K562 (cell line): ENCODE measurements at regions not wholly inside any gene's neighbourhood (a gene's known extent, or its start where the extent isn't known, plus 50 kb on each side); places are given as distances from the start of the nearest gene placed in this dataset.

Source experiments
- ATAC-seq: fragments of 200-7000 bp; cut with Tn5 transposase; 3 replicates; pipeline ENCODE4 v1.9.1; 2020; ENCODE audit warnings: moderate library complexity
- BruUV-seq: library from RNA; stranded (reverse); fragments of 400-500 nt; replicated peaks from 2 replicates; lab custom pipeline; 2021; lab: Mats Ljungman, UMichigan
- CTCF ChIA-PET: fragments of 300-600 bp; formaldehyde crosslinking; extraction: SDS; loops from one replicate; lab custom pipeline; 2021; ENCODE audit warnings: low intra/inter-chr PET ratio; lab: Yijun Ruan, JAX
- POLR2A ChIA-PET: fragments of 300-600, 350-650 bp; sonication (Branson Sonifier 250); formaldehyde crosslinking; extraction: SDS; loops from one replicate; lab custom pipeline; 2021; ENCODE audit warnings: antibody characterized with exemption, inconsistent platforms; lab: Yijun Ruan, JAX
- DNase-seq, 4 experiments: peaks; one replicate each; pipeline versions ENCODE4 v3.0.0 to v3.0.0-alpha.2; 2011 to 2018; ENCODE audit warnings: low spot score in 3 of 4, mixed read lengths in 3 of 4; ENCODE audit errors: extremely low read depth in 1 of 4
- FAIRE-seq: peaks from 2 replicates; lab custom pipeline; 2011; peaks lifted over from hg19 to GRCh38; lab: Jason Lieb, UNC
- H2AFZ ChIP-seq: 2 replicates; pipeline ENCODE4 v1.6.0; 2011; ENCODE audit warnings: low read depth, low read length, control low read depth, inconsistent platforms
- H3K27ac ChIP-seq: fragments of 200-600 bp; 3 replicates; pipeline ENCODE4 v1.8.0; 2011; ENCODE audit warnings: low read depth, mild to moderate bottlenecking, control low read depth, inconsistent platforms, low read length, moderate library complexity, mixed read lengths; ENCODE audit errors: extremely low read depth
- H3K27me3 ChIP-seq, 2 experiments: fragments of 300-600 bp in 1 of 2; 2 replicates in 1 of 2; 3 replicates in 1 of 2; pipeline versions ENCODE4 v1.6.0 to v1.8.0; 2011; ENCODE audit warnings: inconsistent platforms in 2 of 2, low read length in 2 of 2, mild to moderate bottlenecking in 1 of 2, mixed read lengths in 1 of 2, moderate library complexity in 1 of 2; ENCODE audit not compliant: control insufficient read depth in 2 of 2, insufficient read depth in 2 of 2
- H3K36me3 ChIP-seq: fragments of 300-600 bp; 3 replicates; pipeline ENCODE4 v1.8.0; 2011; ENCODE audit warnings: mild to moderate bottlenecking, low read length, inconsistent platforms; ENCODE audit not compliant: control insufficient read depth, insufficient read depth
- H3K4me1 ChIP-seq, 2 experiments: fragments of 200-600 bp in 1 of 2; replicated peaks in 1 of 2; 2 replicates in 1 of 2; 3 replicates in 1 of 2; pipeline versions ENCODE4 v1.5.1 to v1.8.0; 2011; ENCODE audit warnings: inconsistent platforms in 2 of 2, low read length in 2 of 2, mild to moderate bottlenecking in 1 of 2, mixed read lengths in 1 of 2, moderate library complexity in 1 of 2; ENCODE audit not compliant: control insufficient read depth in 2 of 2, insufficient read depth in 2 of 2
- H3K4me2 ChIP-seq: 2 replicates; pipeline ENCODE4 v1.6.1; 2011; ENCODE audit warnings: low read length, control low read depth, inconsistent platforms, mixed read lengths; ENCODE audit not compliant: insufficient read depth
- H3K4me3 ChIP-seq: fragments of 200-600 bp; sonication (generic), shearing (Covaris generic); 2 replicates; pipeline ENCODE4 v1.5.1; 2016; ENCODE audit warnings: control low read depth, inconsistent platforms
- H3K79me2 ChIP-seq: fragments of 200-600 bp; 3 replicates; pipeline ENCODE4 v1.8.0; 2011; ENCODE audit warnings: low read length, inconsistent platforms; ENCODE audit not compliant: control insufficient read depth, insufficient read depth
- H3K9ac ChIP-seq, 2 experiments: 2 replicates each; pipeline versions ENCODE4 v1.6.0 to v1.6.1; 2011; ENCODE audit warnings: low read depth in 2 of 2, low read length in 2 of 2, control low read depth in 1 of 2, inconsistent platforms in 1 of 2, mild to moderate bottlenecking in 1 of 2, mixed read lengths in 1 of 2; ENCODE audit not compliant: insufficient read depth in 1 of 2
- H3K9me1 ChIP-seq: one replicate; pipeline ENCODE4 v1.6.0; 2011; ENCODE audit warnings: inconsistent platforms, mild to moderate bottlenecking, low read length, moderate library complexity; ENCODE audit not compliant: control insufficient read depth, insufficient read depth
- H3K9me3 ChIP-seq: replicated peaks from 2 replicates; pipeline ENCODE4 v1.5.1; 2011; ENCODE audit warnings: low read depth, low read length, inconsistent platforms; ENCODE audit not compliant: control insufficient read depth, insufficient read depth
- H4K20me1 ChIP-seq: replicated peaks from 2 replicates; pipeline ENCODE4 v1.6.1; 2011; ENCODE audit warnings: low read length, inconsistent platforms, mixed read lengths; ENCODE audit not compliant: control insufficient read depth, insufficient read depth
- BRF2 ChIP-seq: IDR thresholded peaks from 3 replicates; pipeline ENCODE4 v1.6.1; 2011; ENCODE audit warnings: borderline replicate concordance, mild to moderate bottlenecking; ENCODE audit not compliant: insufficient read length, insufficient read depth
- STAT5B ChIP-seq: fragments of 250-450 bp; sonication (Bioruptor Pico); IDR thresholded peaks from 2 replicates; pipeline ENCODE4 v1.8.0; 2021; ENCODE audit warnings: mild to moderate bottlenecking, inconsistent platforms
- ZBTB8A ChIP-seq: fragments of 450-650 bp; IDR thresholded peaks from 2 replicates; pipeline ENCODE4 v1.6.1; 2018; ENCODE audit warnings: mild to moderate bottlenecking, moderate library complexity; ENCODE audit not compliant: partially characterized antibody
- ZNF146 ChIP-seq: IDR thresholded peaks from one replicate; pipeline ENCODE4 v1.6.1; 2018; ENCODE audit warnings: missing compliant biosample characterization; ENCODE audit not compliant: unreplicated experiment
- ZNF174 ChIP-seq: fragments of 250-450 bp; sonication (Bioruptor Pico); IDR thresholded peaks from 2 replicates; pipeline ENCODE4 v1.4.0; 2020; ENCODE audit warnings: mild to moderate bottlenecking
- ZNF830 ChIP-seq: fragments of 250-450 bp; sonication (Bioruptor Pico); IDR thresholded peaks from 2 replicates; pipeline ENCODE4 v1.5.0; 2021; ENCODE audit warnings: mild to moderate bottlenecking
- WGBS: fragments of 100-300 bp; shearing (Covaris generic); methylation state at CpG from one replicate; pipeline ENCODE4 v1.1.6; 2016; ENCODE audit warnings: low coverage, mixed read lengths; ENCODE audit not compliant: insufficient coverage; ENCODE audit errors: missing lambda C conversion rate; 5-methylcytosine and 5-hydroxymethylcytosine counted together
- in situ Hi-C: fragments of 300-500 bp; cut with MboI; formaldehyde crosslinking; loops from 4 replicates; pipeline ENCODE4 v1.15.0; 2018; ENCODE audit warnings: inconsistent platforms, mixed read lengths
- intact Hi-C: fragments of 100-400 bp; cut with micrococcal nuclease; formaldehyde crosslinking; loops from 2 replicates; pipeline ENCODE4 v1.14.2; 2022
- TF ChIP-seq, protein P1 (sequence below): fragments of 200-800 bp; sonication (Bioruptor generic); IDR thresholded peaks from 2 replicates; pipeline ENCODE4 v1.6.1; 2017; ENCODE audit warnings: missing genetic modification characterization, missing compliant biosample characterization

DNA sequence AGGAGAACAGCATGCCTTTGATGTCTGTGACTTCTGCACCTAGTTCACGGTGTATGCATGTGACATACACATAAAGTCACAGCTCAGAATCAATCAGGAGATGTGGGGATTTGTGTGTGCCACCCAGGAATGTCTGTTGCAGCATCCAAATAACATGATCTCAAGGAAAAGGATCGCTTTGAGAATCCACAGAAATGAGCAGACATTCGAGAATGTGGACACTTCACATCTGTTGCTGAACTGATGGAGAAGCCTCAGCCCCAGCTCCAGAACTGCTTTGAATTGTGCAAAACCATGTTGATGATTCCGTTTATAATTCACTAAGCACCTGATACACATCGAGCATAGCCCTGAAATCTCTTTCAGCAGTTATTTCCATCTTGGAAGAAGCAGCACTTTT, 208.6 kb downstream of the CMPK2 start (continued):
- TF ChIP-seq BRF2 = no peak
- no peak for TF ChIP-seq ZNF146
- TF ChIP-seq, protein P1, sequence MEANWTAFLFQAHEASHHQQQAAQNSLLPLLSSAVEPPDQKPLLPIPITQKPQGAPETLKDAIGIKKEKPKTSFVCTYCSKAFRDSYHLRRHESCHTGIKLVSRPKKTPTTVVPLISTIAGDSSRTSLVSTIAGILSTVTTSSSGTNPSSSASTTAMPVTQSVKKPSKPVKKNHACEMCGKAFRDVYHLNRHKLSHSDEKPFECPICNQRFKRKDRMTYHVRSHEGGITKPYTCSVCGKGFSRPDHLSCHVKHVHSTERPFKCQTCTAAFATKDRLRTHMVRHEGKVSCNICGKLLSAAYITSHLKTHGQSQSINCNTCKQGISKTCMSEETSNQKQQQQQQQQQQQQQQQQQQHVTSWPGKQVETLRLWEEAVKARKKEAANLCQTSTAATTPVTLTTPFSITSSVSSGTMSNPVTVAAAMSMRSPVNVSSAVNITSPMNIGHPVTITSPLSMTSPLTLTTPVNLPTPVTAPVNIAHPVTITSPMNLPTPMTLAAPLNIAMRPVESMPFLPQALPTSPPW (CRISPR knock-in tag) = no peak
- TF ChIP-seq ZNF830 (CRISPR knock-in tag) = no peak
- TF ChIP-seq ZNF174 (CRISPR knock-in tag) = no peak
- no peak for TF ChIP-seq ZBTB8A
- TF ChIP-seq, all 486 proteins: peak for 0

GRCh38 chr2:6657855-6658254, 207.9 kb downstream of the CMPK2 start:
- no peak overlapping the region for H2AFZ ChIP-seq
- intact Hi-C loops = no loop called here
- TF ChIP-seq STAT5B = no peak
- H4K20me1 ChIP-seq = no peaks in the 10 kb centered on the region
- in situ Hi-C loops = no loop called here
- no peak overlapping the region for H3K9ac ChIP-seq
- BruUV-seq = no TSS peak
- POLR2A ChIA-PET = no interaction called here
- H3K27ac ChIP-seq = no peak overlapping the region
- H3K36me3 ChIP-seq = no peaks in the 10 kb centered on the region
- no peak overlapping the region for H3K4me2 ChIP-seq
- no peaks in the 10 kb centered on the region for H3K9me3 ChIP-seq
- FAIRE-seq (no peak), DNase-seq (no peak), ATAC-seq (no peak)
- no peaks in the 10 kb centered on the region for H3K9me1 ChIP-seq
- CTCF ChIA-PET = no interaction called here
- whole genome bisulfite sequencing = 0% methylated on average over 5 of the region's 5 CpGs
- H3K27me3 ChIP-seq = no peaks in the 10 kb centered on the region
- H3K4me3 ChIP-seq = no peak overlapping the region
- no peaks in the 10 kb centered on the region for H3K4me1 ChIP-seq
- H3K79me2 ChIP-seq = no peaks in the 10 kb centered on the region
